OCI-LY1 (cell line): ENCODE measurements at regions not wholly inside any gene's neighbourhood (a gene's known extent, or its start where the extent isn't known, plus 50 kb on each side); places are given as distances from the start of the nearest gene placed in this dataset.

Experiments used
- H2AFZ ChIP-seq: fragments of 200-600 bp; sonication (generic), shearing (Covaris generic); 2 replicates; pipeline ENCODE4 v1.6.0; 2014; ENCODE audit warnings: antibody characterized with exemption, mild to moderate bottlenecking, low read length
- H3F3A ChIP-seq: fragments of 200-600 bp; sonication (generic), shearing (Covaris generic); 2 replicates; pipeline ENCODE4 v1.6.0; 2014; ENCODE audit warnings: mild to moderate bottlenecking, antibody characterized with exemption, low read length, moderate library complexity; ENCODE audit not compliant: insufficient read depth
- H3K27ac ChIP-seq: fragments of 200-600 bp; sonication (generic); 2 replicates; pipeline ENCODE4 v1.5.1; 2014; ENCODE audit warnings: low read length, mixed run types, mild to moderate bottlenecking, low read depth; ENCODE audit not compliant: poor library complexity, severe bottlenecking
- H3K27me3 ChIP-seq: fragments of 200-600 bp; sonication (generic); 2 replicates; pipeline ENCODE4 v1.6.0; 2014; ENCODE audit warnings: antibody characterized with exemption, mild to moderate bottlenecking, low read length, moderate library complexity; ENCODE audit not compliant: insufficient read depth
- H3K36me3 ChIP-seq: fragments of 200-600 bp; sonication (generic); 2 replicates; pipeline ENCODE4 v1.6.1; 2014; ENCODE audit warnings: mild to moderate bottlenecking, antibody characterized with exemption, low read length, moderate library complexity, mixed read lengths; ENCODE audit not compliant: insufficient read depth
- H3K4me1 ChIP-seq: fragments of 200-600 bp; sonication (generic); 2 replicates; pipeline ENCODE4 v1.5.1; 2014; ENCODE audit warnings: mild to moderate bottlenecking, low read length, moderate library complexity; ENCODE audit not compliant: insufficient read depth, severe bottlenecking
- H3K4me2 ChIP-seq: fragments of 200-600 bp; sonication (generic), shearing (Covaris generic); 2 replicates; pipeline ENCODE4 v1.6.1; 2014; ENCODE audit warnings: low read length
- H3K4me3 ChIP-seq: fragments of 200-600 bp; sonication (generic); 2 replicates; pipeline ENCODE4 v1.5.1; 2014; ENCODE audit warnings: low read length, low read depth, mild to moderate bottlenecking, mixed read lengths; ENCODE audit not compliant: poor library complexity, severe bottlenecking
- H3K79me2 ChIP-seq: fragments of 200-600 bp; shearing (Covaris generic); 2 replicates; pipeline ENCODE4 v1.6.1; 2016; ENCODE audit warnings: mixed run types, low read length, mixed read lengths; ENCODE audit not compliant: insufficient read depth
- H3K9ac ChIP-seq: fragments of 200-600 bp; sonication (generic), shearing (Covaris generic); 2 replicates; pipeline ENCODE4 v1.6.1; 2014; ENCODE audit warnings: mild to moderate bottlenecking, low read length, mixed read lengths
- H3K9me2 ChIP-seq: fragments of 200-600 bp; sonication (generic), shearing (Covaris generic); 2 replicates; pipeline ENCODE4 v1.6.1; 2014; ENCODE audit warnings: low read depth, mild to moderate bottlenecking, low read length, mixed read lengths
- H3K9me3 ChIP-seq: fragments of 200-600 bp; shearing (Covaris generic); 2 replicates; pipeline ENCODE4 v1.6.1; 2014; ENCODE audit warnings: low read length, mixed read lengths
- H4K20me1 ChIP-seq: fragments of 200-600 bp; sonication (generic), shearing (Covaris generic); 2 replicates; pipeline ENCODE4 v1.6.0; 2016; ENCODE audit warnings: mild to moderate bottlenecking, low read length; ENCODE audit not compliant: insufficient read depth
- EZH2 ChIP-seq: fragments of 200-600 bp; sonication (generic), shearing (Covaris generic); IDR thresholded peaks from 2 replicates; pipeline ENCODE4 v1.8.0; 2017; ENCODE audit warnings: borderline replicate concordance, mixed run types, mild to moderate bottlenecking, antibody characterized with exemption, low read length, moderate library complexity, mixed read lengths
- TF ChIP-seq, protein P1 (sequence below): fragments of 200-600 bp; sonication (generic), shearing (Covaris generic); IDR thresholded peaks from 2 replicates; pipeline ENCODE4 v1.5.1; 2017; ENCODE audit warnings: mild to moderate bottlenecking, antibody characterized with exemption, low read length, moderate library complexity, mixed read lengths

DNA sequence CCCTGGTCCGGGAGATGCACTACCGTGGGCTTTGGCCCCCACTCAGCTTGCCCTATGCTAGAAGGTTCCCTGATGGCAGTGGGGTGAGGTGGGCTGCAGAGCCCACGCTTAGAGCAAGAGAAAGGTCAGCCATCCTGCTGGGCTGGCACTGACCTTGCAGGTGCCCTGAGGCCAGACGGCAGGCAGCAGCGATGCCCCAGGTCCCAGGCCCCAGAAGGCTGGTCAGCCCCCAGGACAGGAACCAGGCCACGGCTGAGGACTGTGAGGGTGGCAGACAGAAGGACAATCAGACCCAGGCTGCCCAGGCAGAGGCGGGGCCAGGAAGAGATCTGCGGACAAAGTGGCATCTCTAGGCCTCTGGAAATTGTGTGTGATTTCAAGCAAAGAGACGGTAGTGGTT is 231.7 kb downstream of the CTTN start:
- Histone ChIP-seq H3K79me2 (no peaks in the 10 kb centered on the region), H3K27ac (no peak overlapping the region), H2AFZ (no peak overlapping the region), H3K9ac (no peak overlapping the region), H4K20me1 (no peaks in the 10 kb centered on the region), H3F3A (no peaks in the 10 kb centered on the region), H3K4me3 (no peak overlapping the region), H3K9me2 (no peaks in the 10 kb centered on the region), H3K27me3 (no peaks in the 10 kb centered on the region; the same call in 1 of the 2 replicates), H3K4me2 (no peak overlapping the region), H3K4me1 (no peaks in the 10 kb centered on the region), H3K9me3 (no peaks in the 10 kb centered on the region), H3K36me3 (no peaks in the 10 kb centered on the region)
- TF ChIP-seq, protein P1, sequence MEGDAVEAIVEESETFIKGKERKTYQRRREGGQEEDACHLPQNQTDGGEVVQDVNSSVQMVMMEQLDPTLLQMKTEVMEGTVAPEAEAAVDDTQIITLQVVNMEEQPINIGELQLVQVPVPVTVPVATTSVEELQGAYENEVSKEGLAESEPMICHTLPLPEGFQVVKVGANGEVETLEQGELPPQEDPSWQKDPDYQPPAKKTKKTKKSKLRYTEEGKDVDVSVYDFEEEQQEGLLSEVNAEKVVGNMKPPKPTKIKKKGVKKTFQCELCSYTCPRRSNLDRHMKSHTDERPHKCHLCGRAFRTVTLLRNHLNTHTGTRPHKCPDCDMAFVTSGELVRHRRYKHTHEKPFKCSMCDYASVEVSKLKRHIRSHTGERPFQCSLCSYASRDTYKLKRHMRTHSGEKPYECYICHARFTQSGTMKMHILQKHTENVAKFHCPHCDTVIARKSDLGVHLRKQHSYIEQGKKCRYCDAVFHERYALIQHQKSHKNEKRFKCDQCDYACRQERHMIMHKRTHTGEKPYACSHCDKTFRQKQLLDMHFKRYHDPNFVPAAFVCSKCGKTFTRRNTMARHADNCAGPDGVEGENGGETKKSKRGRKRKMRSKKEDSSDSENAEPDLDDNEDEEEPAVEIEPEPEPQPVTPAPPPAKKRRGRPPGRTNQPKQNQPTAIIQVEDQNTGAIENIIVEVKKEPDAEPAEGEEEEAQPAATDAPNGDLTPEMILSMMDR, result no peak
- no peak for TF ChIP-seq EZH2

DNA sequence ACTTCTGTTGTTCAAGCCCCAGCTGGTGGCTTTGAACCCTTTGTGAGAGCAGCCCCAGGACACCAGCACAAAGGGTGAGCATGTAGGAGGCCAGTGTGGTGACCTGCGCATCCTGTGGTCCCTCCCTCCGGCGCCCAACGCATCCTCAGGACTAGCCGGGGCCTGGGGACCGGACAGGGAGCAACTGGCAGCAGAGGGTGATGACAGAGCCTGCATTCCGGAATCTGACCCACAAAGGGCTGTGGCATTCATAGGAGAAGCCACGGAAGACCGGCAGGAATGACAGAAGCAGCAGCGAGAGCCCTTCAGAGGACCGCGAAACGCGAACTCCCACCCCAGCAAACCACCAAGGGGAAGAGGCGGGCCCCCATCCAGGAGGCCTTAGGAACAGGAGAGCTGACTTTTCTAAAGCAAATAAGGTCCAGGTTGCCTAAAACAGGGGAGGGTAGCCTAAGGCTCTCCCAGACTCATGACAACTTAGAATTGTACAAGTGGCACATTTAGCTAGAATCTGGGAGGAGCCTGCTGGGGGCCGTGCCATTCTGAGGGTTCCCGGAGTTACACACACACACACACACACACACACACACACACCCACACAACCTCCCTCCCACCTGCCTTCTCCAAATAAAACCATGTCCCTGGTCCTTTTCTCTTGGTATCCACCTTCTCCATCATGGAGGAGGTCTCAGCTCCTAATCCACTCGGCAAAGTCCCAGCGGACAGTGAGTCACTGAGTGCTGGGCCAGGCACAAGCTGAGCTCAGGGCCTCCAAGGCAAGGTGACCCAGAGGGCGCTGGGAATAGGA is 232.7 kb downstream of the CTTN start:
- no peak overlapping the region for H3K4me3 ChIP-seq
- H3K9me2 ChIP-seq, result no peaks in the 10 kb centered on the region
- no peak overlapping the region for H2AFZ ChIP-seq
- H3K4me2 ChIP-seq, result no peak overlapping the region
- H3K9me3 ChIP-seq, result no peaks in the 10 kb centered on the region
- no peaks in the 10 kb centered on the region for H3K4me1 ChIP-seq
- TF ChIP-seq, protein P1, result no peak
- no peak for TF ChIP-seq EZH2
- no peaks in the 10 kb centered on the region; the same call in 1 of the 2 replicates for H3K27me3 ChIP-seq
- no peaks in the 10 kb centered on the region for H3K36me3 ChIP-seq
- H4K20me1 ChIP-seq, result no peaks in the 10 kb centered on the region
- no peaks in the 10 kb centered on the region for H3F3A ChIP-seq
- H3K9ac ChIP-seq, result no peak overlapping the region
- no peaks in the 10 kb centered on the region for H3K79me2 ChIP-seq
- H3K27ac ChIP-seq, result no peak overlapping the region

DNA sequence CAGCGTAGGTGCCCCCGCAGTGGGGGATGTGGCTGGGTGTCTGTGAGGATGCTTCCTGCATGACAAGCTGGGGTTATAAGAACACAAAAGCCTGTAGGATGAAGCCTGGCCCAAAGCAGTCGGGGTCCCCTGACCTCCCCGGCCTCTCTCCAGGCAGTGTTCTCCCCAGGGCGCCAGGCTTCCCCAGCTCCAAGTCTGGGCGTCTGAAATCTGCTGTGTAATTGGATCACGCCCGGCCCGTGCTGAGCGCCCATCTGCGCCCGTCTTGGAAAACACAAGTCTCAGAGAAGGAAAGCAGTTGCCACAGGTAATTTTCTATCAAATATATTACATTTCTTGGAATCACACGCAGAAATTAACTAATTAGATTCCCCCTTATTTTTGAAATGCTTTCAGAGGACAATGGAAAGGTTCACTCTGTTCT is 233.3 kb downstream of the CTTN start:
- H3K9me2 ChIP-seq, result no peaks in the 10 kb centered on the region
- H3K4me1 ChIP-seq, result no peaks in the 10 kb centered on the region
- H3K36me3 ChIP-seq, result no peaks in the 10 kb centered on the region
- no peak overlapping the region for H3K4me3 ChIP-seq
- H2AFZ ChIP-seq, result no peak overlapping the region
- H3K9me3 ChIP-seq, result no peaks in the 10 kb centered on the region
- H3F3A ChIP-seq, result no peaks in the 10 kb centered on the region
- H3K9ac ChIP-seq, result no peak overlapping the region
- no peaks in the 10 kb centered on the region for H3K79me2 ChIP-seq
- no peaks in the 10 kb centered on the region; the same call in 1 of the 2 replicates for H3K27me3 ChIP-seq
- no peak overlapping the region for H3K4me2 ChIP-seq
- TF ChIP-seq, protein P1, result no peak
- no peak for TF ChIP-seq EZH2
- no peaks in the 10 kb centered on the region for H4K20me1 ChIP-seq
- no peak overlapping the region for H3K27ac ChIP-seq
